ENCODE measurements at regions not wholly inside any gene's neighbourhood (a gene's known extent, or its start where the extent isn't known, plus 50 kb on each side); places are given as distances from the start of the nearest gene placed in this dataset.

DNA sequence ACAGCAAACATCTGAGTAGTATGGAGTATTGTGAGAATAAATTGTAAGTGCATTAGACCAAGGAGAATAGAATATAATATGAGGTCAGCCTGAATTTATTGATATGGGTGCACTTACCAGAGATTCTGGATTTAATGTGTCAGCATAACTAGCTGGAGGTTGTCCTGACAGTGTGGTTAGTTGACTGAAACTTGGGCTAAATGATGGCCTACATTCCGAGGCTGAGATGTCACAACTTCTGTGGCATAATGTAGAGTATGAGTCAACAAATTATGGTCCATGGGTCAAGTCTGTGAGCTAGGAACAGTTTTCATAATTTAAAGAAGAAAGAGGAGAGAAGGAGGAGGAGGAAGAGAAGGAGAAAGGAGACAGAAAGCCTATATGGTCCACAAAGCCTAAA is 127.6 kb downstream of the QPCT start:
- DNase-seq (ENCODE audit: low read depth): no peak

- no peak for DNase-seq (ENCODE audit: low read depth)
These were observed 128.5 kb downstream of the QPCT start for GRCh38 chr2:37472959-37473358.

GRCh38 chr2:37476411-37476810 is 132.0 kb downstream of the QPCT start:
- no peak for DNase-seq (ENCODE audit: low read depth)

DNA sequence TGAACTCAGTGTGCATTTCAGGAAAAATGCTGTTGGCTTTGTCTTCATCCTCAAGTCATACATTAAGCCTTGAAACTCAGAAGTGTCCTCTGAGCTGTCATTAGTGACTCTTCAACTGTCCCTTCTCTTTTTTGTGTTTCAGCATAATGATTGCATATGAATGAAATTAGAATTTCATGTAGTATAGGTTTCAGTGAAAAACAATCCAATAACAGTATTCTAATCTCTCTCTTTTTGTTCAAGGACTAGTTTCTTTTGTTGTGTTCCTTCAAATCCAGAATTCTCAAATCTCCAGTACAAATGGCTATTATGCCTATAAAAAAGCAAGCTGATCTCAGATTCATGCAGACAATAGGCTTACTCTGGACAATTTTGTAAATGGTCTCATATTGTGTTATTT is 133.5 kb downstream of the QPCT start:
- DNase-seq (ENCODE audit: low read depth): no peak

GRCh38 chr2:37481244-37481643 is 136.8 kb downstream of the QPCT start:
- DNase-seq (ENCODE audit: low read depth): no peak

GRCh38 chr2:37489041-37489456 is 144.6 kb downstream of the QPCT start:
- DNase-seq (ENCODE audit: low read depth): no peak

GRCh38 chr2:37489536-37489935 is 145.1 kb downstream of the QPCT start:
- no peak for DNase-seq (ENCODE audit: low read depth)

DNA sequence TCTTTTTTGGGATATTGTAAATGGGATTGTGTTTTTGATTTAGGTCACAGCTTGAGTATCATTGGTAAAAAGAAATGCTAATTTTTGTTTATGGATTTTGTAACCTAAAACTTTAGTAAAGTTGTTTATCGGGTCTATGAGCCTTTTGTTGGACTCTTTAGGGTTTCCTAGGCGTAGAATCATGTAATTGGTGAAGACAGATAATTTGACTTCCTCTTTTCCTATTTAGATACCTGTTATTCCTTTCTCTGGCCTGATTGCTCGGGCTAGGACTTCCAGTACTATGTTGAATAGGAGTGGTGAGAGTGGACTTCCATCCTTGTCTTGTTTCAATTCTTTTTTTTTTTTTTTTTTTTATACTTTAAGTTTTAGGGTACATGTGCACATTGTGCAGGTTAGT is 149.0 kb downstream of the QPCT start:
- DNase-seq (ENCODE audit: low read depth): no peak

- no peak for DNase-seq (ENCODE audit: low read depth)
These were observed 154.7 kb downstream of the QPCT start for GRCh38 chr2:37499113-37499512.

GRCh38 chr2:37500031-37500430 is 155.6 kb downstream of the QPCT start:
- DNase-seq (ENCODE audit: low read depth): no peak

- no peak for DNase-seq (ENCODE audit: low read depth)
These were observed 156.7 kb downstream of the QPCT start for GRCh38 chr2:37501113-37501512.

- no peak for DNase-seq (ENCODE audit: low read depth)
These were observed 162.1 kb downstream of the QPCT start for GRCh38 chr2:37506407-37507050.

DNA sequence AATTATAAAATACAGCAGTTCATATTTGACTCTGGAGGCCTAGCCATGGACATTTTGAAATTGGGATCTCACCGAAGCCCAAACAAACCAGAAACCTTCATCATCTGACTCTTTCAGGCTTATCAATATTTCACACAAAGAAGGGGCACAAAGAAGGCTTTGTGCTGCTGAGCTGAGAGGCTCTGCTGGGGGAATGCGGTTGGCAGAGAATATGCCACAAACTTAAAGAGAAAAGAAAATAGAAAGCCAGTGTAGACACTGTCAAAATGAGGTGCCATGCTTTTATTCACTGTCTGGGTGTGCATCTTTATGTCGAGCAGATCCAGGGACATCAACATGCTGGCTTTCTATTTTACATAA is 162.6 kb downstream of the QPCT start:
- no peak for DNase-seq (ENCODE audit: low read depth)

DNA sequence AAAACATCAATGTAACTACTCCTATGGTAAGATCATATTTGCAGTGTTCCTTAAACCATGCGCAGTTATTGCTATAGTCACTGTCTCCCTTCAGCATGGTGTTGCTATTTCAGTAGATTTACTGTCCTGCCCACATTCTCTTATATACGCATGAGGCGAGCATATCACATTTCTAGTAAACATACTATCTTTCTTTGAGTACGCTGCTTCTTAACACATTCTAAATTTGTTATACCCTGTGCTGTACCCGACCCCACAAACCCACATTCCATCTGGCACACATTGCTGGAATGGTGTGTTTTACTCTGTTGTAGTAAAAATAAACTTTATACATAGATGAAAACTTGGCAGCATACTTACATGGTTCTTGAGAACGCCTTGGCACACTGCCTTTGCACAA is 163.3 kb downstream of the QPCT start:
- DNase-seq (ENCODE audit: low read depth): no peak

DNA sequence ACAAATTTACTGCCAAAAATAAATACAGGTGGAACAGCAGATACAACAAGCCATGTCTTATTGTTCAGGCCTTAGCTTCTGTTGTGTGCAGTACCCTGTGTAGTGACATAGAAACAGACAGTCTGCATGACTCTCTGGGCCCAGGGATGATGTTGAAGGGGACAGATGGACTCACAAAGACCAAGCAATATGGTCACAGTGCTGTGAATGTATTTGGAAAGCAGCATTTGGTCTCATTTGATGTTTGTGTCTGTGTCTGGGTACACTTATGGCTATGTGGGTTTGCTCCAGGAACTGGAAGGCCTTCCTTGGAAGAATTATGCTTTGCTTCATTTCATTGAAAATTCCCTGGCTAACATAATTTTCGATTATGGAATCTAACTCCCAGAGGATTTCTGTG is 158.5 kb downstream of the CDC42EP3 start:
- DNase-seq (ENCODE audit: low read depth): no peak

DNA sequence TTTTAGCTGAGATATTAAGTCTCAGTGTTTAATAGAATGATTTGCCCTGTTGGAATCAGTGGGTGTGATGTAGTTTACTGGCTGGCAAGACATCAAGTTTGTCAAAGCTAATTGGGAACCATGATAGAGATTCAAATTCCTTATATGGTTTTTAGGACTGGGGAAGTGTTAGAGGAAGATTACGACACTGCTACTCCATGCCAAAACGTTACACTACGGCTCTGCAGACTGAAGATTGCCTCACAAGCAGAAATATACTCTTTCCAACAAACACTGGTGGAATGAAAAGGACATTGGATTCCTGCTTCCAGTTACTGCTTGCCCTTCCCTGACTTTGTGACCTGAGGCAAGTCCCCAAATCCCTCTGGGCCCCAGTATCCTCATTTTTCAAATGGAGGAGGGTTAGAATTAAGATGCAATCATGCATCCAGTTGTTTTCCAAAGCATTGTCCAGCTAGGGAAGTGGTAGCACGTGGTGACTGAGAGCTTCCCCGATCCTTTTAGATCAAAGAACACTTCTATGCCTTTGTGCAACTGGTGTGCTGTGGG is 147.6 kb downstream of the CDC42EP3 start:
- no peak for DNase-seq (ENCODE audit: low read depth)

DNA sequence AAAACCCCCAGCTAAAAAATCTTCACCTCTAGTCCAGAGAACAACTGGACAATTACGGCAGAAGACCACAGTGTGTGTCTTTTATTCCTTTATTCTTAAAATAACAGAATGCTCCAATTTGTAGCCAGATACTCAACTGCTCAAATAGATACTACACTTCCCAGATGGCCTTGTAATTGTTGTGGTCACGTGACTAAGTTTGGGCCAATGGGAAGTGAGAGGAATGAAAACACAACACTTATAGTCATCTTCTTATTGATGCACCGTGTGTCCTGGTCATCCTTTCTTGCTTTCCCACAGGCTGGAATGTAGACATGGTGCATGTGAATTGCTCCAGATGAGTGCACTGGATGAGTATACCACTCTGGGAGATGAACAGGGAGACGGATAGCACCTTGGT is 145.1 kb downstream of the CDC42EP3 start:
- DNase-seq (ENCODE audit: low read depth): no peak

DNA sequence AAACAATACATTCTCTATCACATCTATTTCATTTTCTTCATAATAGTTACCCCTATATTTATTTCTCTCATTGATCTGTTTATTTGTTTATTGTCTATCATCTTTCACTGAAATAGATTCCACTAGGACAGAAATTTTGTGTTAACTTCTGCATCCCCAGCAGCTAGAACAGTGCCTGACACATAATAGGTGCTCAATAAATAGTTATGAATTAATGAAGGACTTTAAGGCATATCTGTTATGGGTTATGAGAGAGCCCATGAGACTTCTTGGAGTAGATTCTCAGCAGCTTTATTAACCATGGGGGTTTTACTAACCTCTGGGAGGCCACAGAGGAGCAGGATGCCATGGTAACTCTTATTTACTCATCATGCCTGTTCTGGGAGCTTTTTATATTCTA is 144.6 kb downstream of the CDC42EP3 start:
- no peak for DNase-seq (ENCODE audit: low read depth)

DNA sequence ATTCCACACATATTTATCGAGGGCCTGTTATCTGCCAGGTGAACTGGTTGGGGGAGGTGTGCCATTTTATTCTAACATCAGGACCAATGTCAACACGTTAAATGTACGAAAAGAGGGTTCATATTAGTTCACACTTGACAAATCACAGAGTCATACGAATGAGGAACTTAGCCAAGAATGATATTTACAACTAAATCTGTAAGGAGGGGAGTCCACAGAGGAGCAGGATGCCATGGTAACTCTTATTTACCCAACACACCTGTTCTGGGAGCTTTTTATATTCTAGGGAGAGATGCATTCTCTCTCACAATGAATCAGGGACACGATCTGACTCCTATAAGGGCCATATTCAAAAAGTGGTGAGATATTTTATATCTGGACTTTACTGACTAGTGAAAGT is 144.1 kb downstream of the CDC42EP3 start:
- no peak for DNase-seq (ENCODE audit: low read depth)

GRCh38 chr2:37529830-37530415 is 141.5 kb downstream of the CDC42EP3 start:
- no peak for DNase-seq (ENCODE audit: low read depth)

GRCh38 chr2:37532503-37532902 is 138.9 kb downstream of the CDC42EP3 start:
- DNase-seq (ENCODE audit: low read depth): no peak

GRCh38 chr2:37537316-37537715 is 134.1 kb downstream of the CDC42EP3 start:
- DNase-seq (ENCODE audit: low read depth): no peak

DNA sequence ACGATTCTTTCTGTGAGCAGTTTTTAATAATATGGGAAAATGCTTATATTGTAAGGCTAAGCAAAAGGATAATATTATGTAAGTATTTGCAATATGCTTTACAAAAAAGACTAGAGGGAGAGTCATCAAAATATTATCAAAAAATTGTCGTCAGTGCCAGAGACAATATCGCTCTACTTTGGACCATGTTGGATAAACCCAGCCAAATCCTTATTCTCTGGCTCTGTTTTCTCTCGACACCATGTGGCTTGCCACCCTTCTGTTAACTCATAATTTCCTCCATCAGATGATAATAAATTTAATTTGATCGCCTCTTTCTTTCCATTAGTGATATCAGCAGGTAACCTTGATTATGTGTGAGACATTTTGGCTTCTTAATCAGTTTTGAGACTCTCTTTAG is 129.9 kb downstream of the CDC42EP3 start:
- no peak for DNase-seq (ENCODE audit: low read depth)

- DNase-seq (ENCODE audit: low read depth): no peak
These were observed 127.4 kb downstream of the CDC42EP3 start for GRCh38 chr2:37543999-37544557.
